ENCODE measurements at regions not wholly inside any gene's neighbourhood (a gene's known extent, or its start where the extent isn't known, plus 50 kb on each side); places are given as distances from the start of the nearest gene placed in this dataset.

GRCh38 chr17:36881323-36881722, 56.0 kb upstream of the LHX1 start:
- TF ChIP-seq, protein P1, sequence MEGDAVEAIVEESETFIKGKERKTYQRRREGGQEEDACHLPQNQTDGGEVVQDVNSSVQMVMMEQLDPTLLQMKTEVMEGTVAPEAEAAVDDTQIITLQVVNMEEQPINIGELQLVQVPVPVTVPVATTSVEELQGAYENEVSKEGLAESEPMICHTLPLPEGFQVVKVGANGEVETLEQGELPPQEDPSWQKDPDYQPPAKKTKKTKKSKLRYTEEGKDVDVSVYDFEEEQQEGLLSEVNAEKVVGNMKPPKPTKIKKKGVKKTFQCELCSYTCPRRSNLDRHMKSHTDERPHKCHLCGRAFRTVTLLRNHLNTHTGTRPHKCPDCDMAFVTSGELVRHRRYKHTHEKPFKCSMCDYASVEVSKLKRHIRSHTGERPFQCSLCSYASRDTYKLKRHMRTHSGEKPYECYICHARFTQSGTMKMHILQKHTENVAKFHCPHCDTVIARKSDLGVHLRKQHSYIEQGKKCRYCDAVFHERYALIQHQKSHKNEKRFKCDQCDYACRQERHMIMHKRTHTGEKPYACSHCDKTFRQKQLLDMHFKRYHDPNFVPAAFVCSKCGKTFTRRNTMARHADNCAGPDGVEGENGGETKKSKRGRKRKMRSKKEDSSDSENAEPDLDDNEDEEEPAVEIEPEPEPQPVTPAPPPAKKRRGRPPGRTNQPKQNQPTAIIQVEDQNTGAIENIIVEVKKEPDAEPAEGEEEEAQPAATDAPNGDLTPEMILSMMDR (IDR thresholded peaks at IDR 0.05; ENCODE audit: control extremely low read depth in 1 of 3, insufficient read depth in 1 of 3, low read depth in 1 of 3, low read length in 3 of 3), result no peak
- TF ChIP-seq POLR2A (IDR thresholded peaks at IDR 0.05; ENCODE audit: control extremely low read depth in 1 of 2, low read depth in 2 of 2, low read length in 2 of 2) (no peak), SP1 (IDR thresholded peaks at IDR 0.05; ENCODE audit: low read depth, low read length) (no peak), PHF8 (conservative IDR thresholded peaks at IDR 0.05; ENCODE audit: low read depth, low read length) (no peak), CEBPB (IDR thresholded peaks at IDR 0.05; ENCODE audit: low read depth, low read length) (no peak), ZNF274 (IDR thresholded peaks at IDR 0.05; ENCODE audit: borderline replicate concordance, extremely low read depth, low read length) (no peak), USF2 (IDR thresholded peaks at IDR 0.05; ENCODE audit: low read length) (no peak), SRF (IDR thresholded peaks at IDR 0.05; ENCODE audit: low read depth, low read length) (no peak), POLR2AphosphoS5 (IDR thresholded peaks at IDR 0.05; ENCODE audit: low read depth, low read length) (no peak), RAD21 (IDR thresholded peaks at IDR 0.05 in 1 of 2, conservative IDR thresholded peaks at IDR 0.05 in 1 of 2; ENCODE audit: low read depth in 2 of 2, low read length in 2 of 2) (no peak), CHD2 (IDR thresholded peaks at IDR 0.05; ENCODE audit: low read length) (no peak), TCF12 (IDR thresholded peaks at IDR 0.05; ENCODE audit: low read depth, low read length) (no peak), MAX (IDR thresholded peaks at IDR 0.05) (no peak)
- TF ChIP-seq, protein P2, sequence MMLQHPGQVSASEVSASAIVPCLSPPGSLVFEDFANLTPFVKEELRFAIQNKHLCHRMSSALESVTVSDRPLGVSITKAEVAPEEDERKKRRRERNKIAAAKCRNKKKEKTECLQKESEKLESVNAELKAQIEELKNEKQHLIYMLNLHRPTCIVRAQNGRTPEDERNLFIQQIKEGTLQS (IDR thresholded peaks at IDR 0.05; ENCODE audit: insufficient read depth, low read depth, low read length), result no peak
